Effector memory CD4-positive, alpha-beta T cell (primary cell): ENCODE measurements at regions not wholly inside any gene's neighbourhood (a gene's known extent, or its start where the extent isn't known, plus 50 kb on each side); places are given as distances from the start of the nearest gene placed in this dataset.

Experiments
- DNase-seq, 3 donors: peaks; one replicate each; pipeline ENCODE4 v3.0.0-alpha.2; 2020
- H3K27ac ChIP-seq: 2 replicates; pipeline ENCODE4 v1.7.0; 2013; ENCODE audit warnings: mild to moderate bottlenecking, low read length, moderate library complexity; ENCODE audit not compliant: insufficient read depth, poor library complexity, severe bottlenecking
- H3K27me3 ChIP-seq: replicated peaks from 2 replicates; pipeline ENCODE4 v1.7.0; 2013; ENCODE audit warnings: mild to moderate bottlenecking, low read length; ENCODE audit not compliant: insufficient read depth, control insufficient read depth, poor library complexity, severe bottlenecking
- H3K36me3 ChIP-seq: 2 replicates; pipeline ENCODE4 v1.7.0; 2013; ENCODE audit warnings: mild to moderate bottlenecking, low read length, moderate library complexity; ENCODE audit not compliant: control insufficient read depth, insufficient read depth
- H3K4me1 ChIP-seq: 2 replicates; pipeline ENCODE4 v1.7.0; 2013; ENCODE audit warnings: low read length, mild to moderate bottlenecking; ENCODE audit not compliant: control insufficient read depth, insufficient read depth, poor library complexity, severe bottlenecking
- H3K4me3 ChIP-seq: 2 replicates; pipeline ENCODE4 v1.7.0; 2013; ENCODE audit warnings: low read length, low read depth, mild to moderate bottlenecking; ENCODE audit not compliant: insufficient read depth, poor library complexity, severe bottlenecking
- H3K9me3 ChIP-seq: 2 replicates; pipeline ENCODE4 v1.7.0; 2013; ENCODE audit warnings: mild to moderate bottlenecking, low read length, moderate library complexity; ENCODE audit not compliant: control insufficient read depth

DNA sequence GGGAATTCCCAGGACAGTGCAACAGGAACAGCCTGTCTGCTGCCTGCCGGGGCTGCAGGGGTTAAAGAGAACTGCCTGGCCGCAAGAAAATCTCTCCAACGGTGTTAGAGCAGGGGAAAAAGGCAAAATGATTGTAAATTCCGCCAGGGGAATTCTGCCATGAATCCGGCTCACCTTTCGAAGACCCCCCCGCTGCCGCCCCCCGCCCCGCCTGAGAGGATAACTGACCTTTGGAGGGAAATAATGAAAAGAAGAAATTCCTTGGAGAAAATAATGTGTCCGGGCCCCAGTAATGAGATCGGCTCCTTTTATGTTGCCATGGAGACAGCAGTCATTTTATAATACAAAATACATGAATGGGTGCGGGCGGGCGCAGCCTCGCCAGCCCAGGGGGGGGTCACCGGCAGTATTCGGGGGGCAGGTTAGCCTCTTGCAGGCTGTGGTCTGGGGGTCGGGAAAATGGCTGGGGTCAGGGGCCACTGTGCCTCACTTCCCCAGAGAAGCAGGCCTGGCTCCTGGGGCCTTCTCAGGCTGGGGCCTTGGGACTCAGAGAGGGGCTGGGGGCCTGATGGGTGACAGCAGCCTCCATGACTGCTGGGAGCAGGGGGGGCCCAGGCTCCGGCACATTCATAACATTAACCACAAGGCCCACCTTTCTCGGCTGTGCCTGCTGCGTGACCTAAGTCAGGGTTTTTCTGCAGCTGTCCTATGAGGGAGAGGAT lies 228.1 kb downstream of the MN1 start:
- Histone ChIP-seq H3K27me3 (peaks cover 3% of the 10 kb centered on the region), H3K9me3 (no peaks in the 10 kb centered on the region), H3K4me1 (no peaks in the 10 kb centered on the region), H3K27ac (no peak overlapping the region), H3K36me3 (no peaks in the 10 kb centered on the region), H3K4me3 (no peak overlapping the region)
- no peak for DNase-seq

GRCh38 chr22:27574002-27574366 lies 227.6 kb downstream of the MN1 start:
- no peak overlapping the region for H3K4me3 ChIP-seq
- H3K9me3 ChIP-seq: no peaks in the 10 kb centered on the region
- peaks cover 3% of the 10 kb centered on the region for H3K27me3 ChIP-seq
- H3K4me1 ChIP-seq: no peaks in the 10 kb centered on the region
- no peaks in the 10 kb centered on the region for H3K36me3 ChIP-seq
- H3K27ac ChIP-seq: no peak overlapping the region
- no peak for DNase-seq

DNA sequence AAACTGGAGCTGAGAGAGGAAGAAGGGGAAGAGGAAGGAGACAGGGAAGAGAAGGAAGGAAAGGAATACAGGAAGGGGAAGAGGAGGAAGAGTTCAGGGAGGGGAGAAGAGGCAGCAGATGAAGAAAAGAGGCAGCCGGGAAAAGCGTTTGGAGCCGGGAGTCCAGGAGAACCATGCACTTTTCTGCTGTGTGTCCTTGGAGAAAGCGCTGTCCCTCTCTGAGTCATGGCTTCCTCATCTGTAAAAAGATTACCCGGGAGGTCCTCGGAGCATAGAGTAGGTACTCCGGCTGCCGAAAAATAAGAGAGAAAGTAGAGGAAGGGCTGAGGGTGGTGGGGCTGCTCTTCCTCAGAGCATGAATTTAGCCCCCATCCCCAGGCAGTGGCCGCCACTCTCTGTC lies 226.9 kb downstream of the MN1 start:
- Histone ChIP-seq H3K27me3 (peaks cover 3% of the 10 kb centered on the region), H3K4me1 (no peaks in the 10 kb centered on the region), H3K27ac (no peak overlapping the region), H3K36me3 (no peaks in the 10 kb centered on the region), H3K9me3 (no peaks in the 10 kb centered on the region), H3K4me3 (no peak overlapping the region)
- DNase-seq: no peak

GRCh38 chr22:27575348-27575747 lies 226.2 kb downstream of the MN1 start:
- H3K4me3 ChIP-seq: no peak overlapping the region
- no peak for DNase-seq
- H3K4me1 ChIP-seq: no peaks in the 10 kb centered on the region
- H3K27ac ChIP-seq: no peak overlapping the region
- H3K36me3 ChIP-seq: no peaks in the 10 kb centered on the region
- no peaks in the 10 kb centered on the region for H3K9me3 ChIP-seq
- H3K27me3 ChIP-seq: peaks cover 3% of the 10 kb centered on the region

DNA sequence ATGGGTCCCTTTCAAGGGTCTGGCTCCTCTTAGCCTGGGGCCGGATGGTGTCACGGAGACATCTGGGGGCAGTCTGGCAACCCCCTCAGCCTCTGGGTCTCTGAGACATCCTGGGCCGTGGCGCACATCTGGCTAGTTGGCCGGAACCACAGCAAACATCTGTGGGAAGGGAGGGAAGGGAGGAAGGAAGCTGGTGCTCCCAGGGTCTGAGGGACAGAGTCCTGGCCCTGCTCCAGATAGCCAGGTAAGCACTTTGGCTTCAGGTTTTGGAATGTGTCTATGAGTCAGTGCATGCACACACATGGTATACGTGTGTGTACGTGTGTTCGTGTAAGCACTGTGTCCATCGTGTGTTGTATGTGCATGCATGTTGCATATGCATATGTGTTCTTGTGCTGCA lies 225.1 kb downstream of the MN1 start:
- H3K4me1 ChIP-seq: no peaks in the 10 kb centered on the region
- H3K27me3 ChIP-seq: peaks cover 3% of the 10 kb centered on the region
- no peaks in the 10 kb centered on the region for H3K36me3 ChIP-seq
- no peaks in the 10 kb centered on the region for H3K9me3 ChIP-seq
- no peak overlapping the region for H3K4me3 ChIP-seq
- no peak for DNase-seq
- H3K27ac ChIP-seq: no peak overlapping the region

- DNase-seq: no peak
- peaks cover 3% of the 10 kb centered on the region for H3K27me3 ChIP-seq
- no peaks in the 10 kb centered on the region for H3K36me3 ChIP-seq
- H3K27ac ChIP-seq: no peak overlapping the region
- H3K9me3 ChIP-seq: no peaks in the 10 kb centered on the region
- no peak overlapping the region for H3K4me3 ChIP-seq
- H3K4me1 ChIP-seq: no peaks in the 10 kb centered on the region
Observed at GRCh38 chr22:27576815-27577573, 224.6 kb downstream of the MN1 start.

DNA sequence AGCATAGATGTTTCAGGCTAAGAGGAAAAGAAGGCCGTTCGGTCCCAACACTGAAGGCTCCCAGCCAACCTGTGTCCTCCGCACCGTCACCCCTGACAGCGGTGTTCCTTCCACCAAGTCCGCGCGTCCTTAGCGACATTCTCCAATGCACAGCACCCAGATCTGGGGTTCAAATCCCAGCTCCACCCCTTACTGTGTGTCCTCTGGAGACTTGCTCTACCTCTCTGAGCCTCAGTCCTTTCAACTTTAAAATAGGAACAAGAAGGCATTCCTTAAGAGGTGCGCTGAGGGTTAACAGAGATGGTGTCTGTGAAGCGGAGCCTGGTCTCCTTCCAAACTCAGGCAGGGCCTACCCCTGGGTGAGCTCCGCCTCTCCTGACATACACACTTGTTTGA lies 224.0 kb downstream of the MN1 start:
- Histone ChIP-seq H3K9me3 (no peaks in the 10 kb centered on the region), H3K27ac (no peak overlapping the region), H3K4me1 (no peaks in the 10 kb centered on the region), H3K36me3 (no peaks in the 10 kb centered on the region), H3K27me3 (peaks cover 3% of the 10 kb centered on the region), H3K4me3 (no peak overlapping the region)
- no peak for DNase-seq

DNA sequence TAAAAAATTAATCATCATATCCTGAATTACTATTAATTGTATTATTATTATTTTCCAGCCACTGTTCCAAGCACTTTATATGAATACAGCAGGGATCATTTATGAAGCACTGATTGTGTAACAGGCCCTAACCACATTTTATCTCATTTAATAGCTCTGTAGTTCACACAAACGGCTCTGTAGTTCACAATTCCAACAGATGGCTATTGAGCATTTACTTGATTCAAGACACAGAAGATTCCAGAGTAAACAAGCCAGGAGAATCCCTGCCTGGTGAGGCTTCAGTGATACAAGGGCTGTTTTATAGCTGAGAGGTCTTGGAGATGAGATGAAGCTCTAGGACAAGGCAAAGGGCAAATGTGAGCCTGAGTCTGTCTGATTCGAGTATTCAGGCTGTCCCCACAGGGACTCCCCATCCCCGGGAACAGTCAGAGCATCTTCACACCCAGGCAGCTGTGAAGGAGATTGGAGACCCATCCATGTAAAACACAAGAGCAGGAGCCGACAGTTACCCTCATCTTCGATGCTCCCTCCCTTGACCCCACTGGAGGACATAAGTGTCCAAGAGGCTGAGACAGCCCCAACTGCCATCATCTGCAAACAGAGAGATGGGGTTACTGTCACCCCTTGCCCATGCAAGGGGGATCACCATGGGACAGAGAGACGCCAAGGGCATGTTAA lies 222.5 kb downstream of the MN1 start:
- no peaks in the 10 kb centered on the region for H3K36me3 ChIP-seq
- no peaks in the 10 kb centered on the region for H3K4me1 ChIP-seq
- DNase-seq: no peak
- H3K4me3 ChIP-seq: no peak overlapping the region
- H3K27me3 ChIP-seq: peaks cover 3% of the 10 kb centered on the region
- H3K27ac ChIP-seq: no peak overlapping the region
- H3K9me3 ChIP-seq: no peaks in the 10 kb centered on the region

- Histone ChIP-seq H3K27ac (no peak overlapping the region), H3K9me3 (no peaks in the 10 kb centered on the region), H3K4me3 (no peak overlapping the region), H3K36me3 (no peaks in the 10 kb centered on the region), H3K4me1 (no peaks in the 10 kb centered on the region), H3K27me3 (no peaks in the 10 kb centered on the region)
- DNase-seq: no peak
Observed at GRCh38 chr22:27580311-27580897, 221.2 kb downstream of the MN1 start.

DNA sequence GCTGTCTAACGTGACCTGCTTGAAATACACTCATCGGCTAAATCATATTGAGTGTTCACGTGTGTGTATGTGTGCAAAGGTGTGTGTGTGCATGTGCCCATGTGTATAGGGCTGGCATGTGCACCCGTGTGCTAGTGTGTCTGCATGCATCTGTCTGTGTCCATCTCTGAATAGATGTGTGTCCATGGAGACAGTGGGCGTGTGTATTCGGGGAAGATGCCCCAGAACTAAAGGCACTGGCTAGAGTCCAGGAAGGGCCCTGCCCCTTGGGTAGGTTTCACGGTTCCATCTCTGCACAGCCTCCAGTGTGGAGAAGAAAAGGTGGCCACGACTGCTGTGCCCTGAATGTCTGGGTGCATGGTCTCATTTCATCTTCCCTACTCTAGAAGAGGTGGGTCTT lies 220.3 kb downstream of the MN1 start:
- H3K4me3 ChIP-seq: no peak overlapping the region
- H3K4me1 ChIP-seq: no peaks in the 10 kb centered on the region
- H3K27me3 ChIP-seq: no peaks in the 10 kb centered on the region
- H3K36me3 ChIP-seq: no peaks in the 10 kb centered on the region
- no peaks in the 10 kb centered on the region for H3K9me3 ChIP-seq
- no peak overlapping the region for H3K27ac ChIP-seq
- no peak for DNase-seq
